Ishikawa (cell line): ENCODE measurements at regions not wholly inside any gene's neighbourhood (a gene's known extent, or its start where the extent isn't known, plus 50 kb on each side); places are given as distances from the start of the nearest gene placed in this dataset.

Source experiments
- CEBPB ChIP-seq: IDR thresholded peaks from 2 replicates; pipeline ENCODE4 v1.6.1; 2012
- CREB1 ChIP-seq: IDR thresholded peaks from 2 replicates; pipeline ENCODE4 v1.6.1; 2012; ENCODE audit warnings: low read depth
- EP300 ChIP-seq: IDR thresholded peaks from 2 replicates; pipeline ENCODE4 v1.6.1; 2012; ENCODE audit warnings: borderline replicate concordance
- MAX ChIP-seq: IDR thresholded peaks from 2 replicates; pipeline ENCODE4 v1.6.1; 2012
- NFIC ChIP-seq: IDR thresholded peaks from 2 replicates; pipeline ENCODE4 v1.6.1; 2012
- TAF1 ChIP-seq: IDR thresholded peaks from 2 replicates; pipeline ENCODE4 v1.6.1; 2012; ENCODE audit warnings: low read depth, mild to moderate bottlenecking
- USF1 ChIP-seq: IDR thresholded peaks from 2 replicates; pipeline ENCODE4 v1.6.1; 2012

- TF ChIP-seq NFIC (no peak), CEBPB (no peak), USF1 (no peak), MAX (no peak), CREB1 (no peak), EP300 (no peak), TAF1 (no peak)
Measured at GRCh38 chr2:88809216-88809615, 117.7 kb downstream of the RPIA start.
